Heart right ventricle (tissue), 16 donors: ENCODE measurements at regions not wholly inside any gene's neighbourhood (a gene's known extent, or its start where the extent isn't known, plus 50 kb on each side); places are given as distances from the start of the nearest gene placed in this dataset.
"Not testable (repeated sequence)": the region's sequence is repeated elsewhere in the genome, so short reads cannot be mapped to it uniquely, and the experiment has no call there.

ENCODE experiments used
- ATAC-seq, 8 donors: fragments of 200-7000 bp; cut with Tn5 transposase; one replicate each; pipeline ENCODE4 v1.9.1; 2020; ENCODE audit warnings: mild to moderate bottlenecking in 8 of 8, moderate library complexity in 8 of 8, moderate number of reproducible peaks in 1 of 8
- DNase-seq, 2 donors: peaks; one replicate each; pipeline ENCODE4 v3.0.0-alpha.2; 2020
- H3K27ac ChIP-seq, 10 donors: fragments of 200-600 bp; sonication (generic) in 2 of 10; one replicate each; pipeline versions ENCODE4 v1.5.0 to v1.8.0; 2020 to 2022; ENCODE audit warnings: mild to moderate bottlenecking in 3 of 10
- H3K27me3 ChIP-seq, 7 donors: fragments of 200-600 bp; one replicate each; pipeline ENCODE4 v1.8.0; 2021 to 2022; ENCODE audit warnings: mild to moderate bottlenecking in 2 of 7
- H3K36me3 ChIP-seq, 9 donors: fragments of 200-600 bp; sonication (generic) in 1 of 9; one replicate each; pipeline versions ENCODE4 v1.5.0 to v1.8.0; 2020 to 2022; ENCODE audit warnings: mild to moderate bottlenecking in 2 of 9
- H3K4me1 ChIP-seq, 9 donors: fragments of 200-600 bp; sonication (generic) in 1 of 9; one replicate each; pipeline versions ENCODE4 v1.5.0 to v1.8.0; 2020 to 2022; ENCODE audit warnings: mild to moderate bottlenecking in 4 of 9
- H3K4me3 ChIP-seq, 10 donors: fragments of 200-600 bp; sonication (generic) in 2 of 10; one replicate each; pipeline versions ENCODE4 v1.5.0 to v1.8.0; 2020 to 2022; ENCODE audit warnings: mild to moderate bottlenecking in 7 of 10, moderate library complexity in 2 of 10
- H3K9me3 ChIP-seq, 11 donors: fragments of 200-600 bp in 10 of 11; sonication (generic) in 2 of 11; one replicate each; pipeline versions ENCODE4 v1.5.0 to v1.8.0; 2013 to 2022; ENCODE audit warnings: mild to moderate bottlenecking in 2 of 11, control low read depth in 1 of 11, moderate library complexity in 1 of 11
- CTCF ChIP-seq, 9 donors: fragments of 200-600 bp; sonication (generic) in 2 of 9; IDR thresholded peaks; one replicate each; pipeline versions ENCODE4 v1.5.0 to v1.8.0; 2021 to 2022; ENCODE audit warnings: antibody characterized with exemption in 9 of 9, mild to moderate bottlenecking in 5 of 9, moderate library complexity in 1 of 9
- WGBS, 2 donors: extraction: QIAGEN DNeasy Blood & Tissue Kit; methylation state at CpG; one replicate each; pipeline ENCODE4 v1.1.7; 2013; ENCODE audit warnings: inconsistent platforms in 1 of 2; 5-methylcytosine and 5-hydroxymethylcytosine counted together
- intact Hi-C, 10 donors: fragments of 100-400 bp; cut with DNase I; formaldehyde crosslinking; loops; one replicate each; pipeline versions ENCODE4 v1.11.1 to v1.14.2; 2022
- donor health status: Arrhythmogenic right ventricular cardiomyopathy.
- donor health status: ischemic (EF 13 %, LVEDD 7.1; RV severe dilation, severe dysfunction).
- donor health status: healthy with polysubstance abuse.
- donor health status: DM: no; HTN: yes; CAD: no.
- donor health status: DM: no; HTN: no; CAD: no.
- donor health status: ischemic (EF 25% LVEDD 6.9; RV normal size, moderate dysfunction).
- donor health status: ischemic (EF 25% LVEDD 5.7; RV mildly dilated, moderate dysfunction).
- donor health status: healthy.
- donor health status: DM: yes; HTN: yes; CAD: no.
- donor health status: Ischemic cardiomyopathy.
- donor health status: ischemic (EF 35%, LVEDD 5.7; RV mildly dilated, moderate dysfunction).
- donor health status: nonischemic (EF 11% LVEDD 7.7; RV severe dilation, severe dysfunction).
- donor health status: DM: yes; HTN: yes; CAD: no.
- donor health status: PGD.
- donor health status: ischemic (EF 29% LVEDD 5.4; RV normal size, mild dysfunction).
- donor health status: nonischemic (EF 23%, LVEDD 6.1; RV moderate dilation, normal function).

GRCh38 chr3:62951037-62951613 is 75.9 kb upstream of the CADPS start:
- Histone ChIP-seq H3K9me3 (no peaks in the 10 kb centered on the region), H3K27ac (no peak overlapping the region), H3K4me3 (no peak overlapping the region), H3K36me3 (no peaks in the 10 kb centered on the region), H3K27me3 (no peaks in the 10 kb centered on the region), H3K4me1 (no peaks in the 10 kb centered on the region)
- intact Hi-C loops = no loop called here
- 66 to 71% methylated on average over 4 of the region's 4 CpGs for WGBS, 2 donors
- no peak for TF ChIP-seq CTCF (IDR thresholded peaks at IDR 0.05)
- DNase-seq (no peak), ATAC-seq (no peak)

GRCh38 chr3:62951880-62952279 is 76.7 kb upstream of the CADPS start:
- DNase-seq, H3K4me1 ChIP-seq, H3K27ac ChIP-seq, H3K9me3 ChIP-seq, H3K4me3 ChIP-seq, ATAC-seq, H3K36me3 ChIP-seq, intact Hi-C loops, H3K27me3 ChIP-seq: not testable (repeated sequence)

- Histone ChIP-seq H3K4me1 (no peaks in the 10 kb centered on the region), H3K4me3 (no peak overlapping the region), H3K27me3 (no peaks in the 10 kb centered on the region), H3K36me3 (no peaks in the 10 kb centered on the region), H3K9me3 (peaks cover 0 to 9% (median 0%) of the 10 kb centered on the region in 11 donors), H3K27ac (no peak overlapping the region)
- no peak for TF ChIP-seq CTCF (IDR thresholded peaks at IDR 0.05)
- DNase-seq = no peak
- no peak for ATAC-seq
- WGBS, 2 donors = 61 to 70% methylated on average over 1 of the region's 1 CpG
- intact Hi-C loops = no loop called here
Observed at GRCh38 chr3:62954580-62954979, 79.4 kb upstream of the CADPS start.

GRCh38 chr3:62955126-62955525 is 79.9 kb upstream of the CADPS start:
- DNase-seq (no peak), ATAC-seq (no peak)
- no peak for TF ChIP-seq CTCF (IDR thresholded peaks at IDR 0.05)

GRCh38 chr3:62956411-62956810 is 81.2 kb upstream of the CADPS start:
- H3K4me3 ChIP-seq = no peak overlapping the region
- no peaks in the 10 kb centered on the region for H3K27me3 ChIP-seq
- DNase-seq = no peak
- no peaks in the 10 kb centered on the region for H3K4me1 ChIP-seq
- intact Hi-C loops = no loop called here
- H3K36me3 ChIP-seq = no peaks in the 10 kb centered on the region
- peaks cover 0 to 9% (median 0%) of the 10 kb centered on the region in 11 donors for H3K9me3 ChIP-seq
- no peak for TF ChIP-seq CTCF (IDR thresholded peaks at IDR 0.05)
- no peak for ATAC-seq
- H3K27ac ChIP-seq = no peak overlapping the region
- WGBS, 2 donors = 19 to 24% methylated on average over 2 of the region's 2 CpGs

More at GRCh38 chr3:62955126-62955525, 79.9 kb upstream of the CADPS start:
- Histone ChIP-seq H3K36me3 (no peaks in the 10 kb centered on the region), H3K27ac (no peak overlapping the region), H3K4me1 (no peaks in the 10 kb centered on the region), H3K27me3 (no peaks in the 10 kb centered on the region), H3K4me3 (no peak overlapping the region), H3K9me3 (peaks cover 0 to 9% (median 0%) of the 10 kb centered on the region in 11 donors)
- intact Hi-C loops = no loop called here
- 60 to 66% methylated on average over 4 of the region's 4 CpGs for WGBS, 2 donors
